IMR-90 (cell line): ENCODE measurements at regions not wholly inside any gene's neighbourhood (a gene's known extent, or its start where the extent isn't known, plus 50 kb on each side); places are given as distances from the start of the nearest gene placed in this dataset.

Source experiments
- ATAC-seq: fragments of 200-7000 bp; cut with Tn5 transposase; 2 replicates; pipeline ENCODE4 v1.9.1; 2020; ENCODE audit warnings: low read depth, mild to moderate bottlenecking, moderate library complexity
- BruUV-seq: library from RNA; stranded (reverse); fragments of 400-500 nt; replicated peaks from 2 replicates; lab custom pipeline; 2021; lab: Mats Ljungman, UMichigan
- CTCF ChIA-PET: fragments of 300-600 bp; formaldehyde crosslinking; extraction: SDS; loops from one replicate; lab custom pipeline; 2021; ENCODE audit warnings: antibody characterized with exemption; lab: Yijun Ruan, JAX
- POLR2A ChIA-PET: fragments of 300-600 bp; sonication (Branson Sonifier 250); formaldehyde crosslinking; loops from one replicate; lab custom pipeline; 2022; ENCODE audit warnings: antibody characterized with exemption; ENCODE audit not compliant: unreplicated experiment; lab: Charles Lee
- DNase-seq: peaks from one replicate; pipeline ENCODE4 v3.0.0; 2013
- H2AFZ ChIP-seq: replicated peaks from 2 replicates; pipeline ENCODE3; 2013; ENCODE audit warnings: low read length, mild to moderate bottlenecking; ENCODE audit not compliant: poor library complexity
- H2AK5ac ChIP-seq: 2 replicates; pipeline ENCODE4 v1.6.1; 2013; ENCODE audit warnings: low read depth, low read length, inconsistent platforms
- H2AK9ac ChIP-seq: replicated peaks from 2 replicates; pipeline ENCODE3; 2013; ENCODE audit warnings: mild to moderate bottlenecking, low read depth, low read length, moderate library complexity; ENCODE audit not compliant: poor library complexity
- H2BK120ac ChIP-seq: 2 replicates; pipeline ENCODE4 v1.6.1; 2013; ENCODE audit warnings: low read depth, low read length, inconsistent platforms
- H2BK15ac ChIP-seq: 3 replicates; pipeline ENCODE4 v1.6.1; 2013; ENCODE audit warnings: low read depth, low read length, inconsistent platforms
- H2BK20ac ChIP-seq: 2 replicates; pipeline ENCODE4 v1.6.1; 2013; ENCODE audit warnings: low read depth, mild to moderate bottlenecking, inconsistent platforms, low read length, moderate library complexity
- H2BK5ac ChIP-seq: 2 replicates; pipeline ENCODE4 v1.6.1; 2013; ENCODE audit warnings: mild to moderate bottlenecking, low read depth, low read length, inconsistent platforms; ENCODE audit not compliant: poor library complexity, severe bottlenecking
- H3K14ac ChIP-seq: replicated peaks from 2 replicates; pipeline ENCODE4 v1.6.1; 2013; ENCODE audit warnings: low read depth, low read length, inconsistent platforms
- H3K18ac ChIP-seq: 2 replicates; pipeline ENCODE4 v1.6.1; 2013; ENCODE audit warnings: low read depth, low read length, control low read depth
- H3K23ac ChIP-seq: 2 replicates; pipeline ENCODE4 v1.6.1; 2013; ENCODE audit warnings: low read depth, low read length, inconsistent platforms
- H3K27ac ChIP-seq: 2 replicates; pipeline ENCODE4 v1.5.1; 2013; ENCODE audit warnings: mild to moderate bottlenecking, control low read depth, low read length; ENCODE audit not compliant: insufficient read depth
- H3K27me3 ChIP-seq: 2 replicates; pipeline ENCODE4 v1.6.1; 2013; ENCODE audit warnings: low read length; ENCODE audit not compliant: control insufficient read depth, insufficient read depth
- H3K36me3 ChIP-seq: 2 replicates; pipeline ENCODE4 v1.6.1; 2013; ENCODE audit warnings: low read length, mixed read lengths; ENCODE audit not compliant: control insufficient read depth, insufficient read depth
- H3K4ac ChIP-seq: 2 replicates; pipeline ENCODE4 v1.6.1; 2013; ENCODE audit warnings: low read depth, low read length, inconsistent platforms
- H3K4me1 ChIP-seq: 2 replicates; pipeline ENCODE4 v1.6.1; 2013; ENCODE audit warnings: low read length, mixed read lengths; ENCODE audit not compliant: control insufficient read depth, insufficient read depth
- H3K4me2 ChIP-seq: 2 replicates; pipeline ENCODE4 v1.6.1; 2013; ENCODE audit warnings: low read depth, mild to moderate bottlenecking, control low read depth, low read length, moderate library complexity
- H3K4me3 ChIP-seq: 2 replicates; pipeline ENCODE4 v1.5.1; 2013; ENCODE audit warnings: low read depth, mild to moderate bottlenecking, control low read depth, low read length, moderate library complexity; ENCODE audit not compliant: insufficient read depth
- H3K56ac ChIP-seq: 2 replicates; pipeline ENCODE4 v1.6.1; 2013; ENCODE audit warnings: low read length, inconsistent platforms; ENCODE audit not compliant: insufficient read depth; ENCODE audit errors: extremely low read depth
- H3K79me1 ChIP-seq, 2 experiments: 2 replicates each; pipeline ENCODE4 v1.6.1; 2013; ENCODE audit warnings: low read length in 2 of 2, inconsistent platforms in 1 of 2, low read depth in 1 of 2
- H3K9ac ChIP-seq: 2 replicates; pipeline ENCODE4 v1.6.1; 2013; ENCODE audit warnings: low read depth, low read length, control low read depth
- H3K9me1 ChIP-seq: 2 replicates; pipeline ENCODE4 v1.6.1; 2013; ENCODE audit warnings: low read length, inconsistent platforms; ENCODE audit not compliant: insufficient read depth
- H3K9me3 ChIP-seq: 2 replicates; pipeline ENCODE4 v1.6.1; 2013; ENCODE audit warnings: low read length; ENCODE audit not compliant: control insufficient read depth, insufficient read depth
- H4K20me1 ChIP-seq: 2 replicates; pipeline ENCODE4 v1.6.1; 2013; ENCODE audit warnings: low read length, inconsistent platforms; ENCODE audit not compliant: insufficient read depth
- H4K5ac ChIP-seq: 2 replicates; pipeline ENCODE4 v1.6.1; 2013; ENCODE audit warnings: mild to moderate bottlenecking, low read depth, low read length, control low read depth
- H4K8ac ChIP-seq, 2 experiments: 2 replicates each; pipeline ENCODE4 v1.6.1; 2013; ENCODE audit warnings: low read depth in 2 of 2, low read length in 2 of 2, control low read depth in 1 of 2, inconsistent platforms in 1 of 2
- H4K91ac ChIP-seq: 2 replicates; pipeline ENCODE4 v1.6.1; 2013; ENCODE audit warnings: low read depth, low read length, inconsistent platforms; ENCODE audit not compliant: insufficient read depth
- BHLHE40 ChIP-seq: fragments of 150-350 bp; IDR thresholded peaks from 2 replicates; pipeline ENCODE4 v1.6.1; 2016; ENCODE audit warnings: mild to moderate bottlenecking, low read depth, low read length
- CEBPB ChIP-seq: IDR thresholded peaks from 2 replicates; pipeline ENCODE4 v1.6.1; 2012; ENCODE audit warnings: low read depth, low read length, improper control_type of control experiment
- CHD1 ChIP-seq: IDR thresholded peaks from 2 replicates; pipeline ENCODE4 v1.6.1; 2012; ENCODE audit warnings: low read depth, low read length, improper control_type of control experiment
- FOS ChIP-seq: fragments of 150-350 bp; IDR thresholded peaks from 2 replicates; pipeline ENCODE4 v1.6.1; 2016; ENCODE audit warnings: low read depth, low read length
- MAFK ChIP-seq: IDR thresholded peaks from 2 replicates; pipeline ENCODE4 v1.6.1; 2012; ENCODE audit warnings: low read depth, low read length, improper control_type of control experiment
- MAZ ChIP-seq: IDR thresholded peaks from 2 replicates; pipeline ENCODE4 v1.6.1; 2012; ENCODE audit warnings: low read depth, mild to moderate bottlenecking, low read length, improper control_type of control experiment, moderate library complexity, borderline replicate concordance
- MXI1 ChIP-seq: IDR thresholded peaks from 2 replicates; pipeline ENCODE4 v1.6.1; 2012; ENCODE audit warnings: low read depth, mild to moderate bottlenecking, low read length, moderate library complexity, borderline replicate concordance
- NFE2L2 ChIP-seq: fragments of 150-350 bp; IDR thresholded peaks from 2 replicates; pipeline ENCODE4 v1.6.1; 2016; ENCODE audit warnings: low read depth, mild to moderate bottlenecking, low read length
- POLR2A ChIP-seq: IDR thresholded peaks from 2 replicates; pipeline ENCODE4 v1.6.1; 2012; ENCODE audit warnings: mild to moderate bottlenecking, low read depth, low read length
- RAD21 ChIP-seq: IDR thresholded peaks from 2 replicates; pipeline ENCODE4 v1.6.1; 2012; ENCODE audit warnings: low read length, improper control_type of control experiment
- RCOR1 ChIP-seq: IDR thresholded peaks from 2 replicates; pipeline ENCODE4 v1.6.1; 2012; ENCODE audit warnings: mild to moderate bottlenecking, low read length, improper control_type of control experiment; ENCODE audit not compliant: insufficient replicate concordance
- RFX5 ChIP-seq: IDR thresholded peaks from 2 replicates; pipeline ENCODE4 v1.8.0; 2012; ENCODE audit warnings: low read depth, mild to moderate bottlenecking, low read length, moderate library complexity
- SMC3 ChIP-seq: fragments of 150-350 bp; IDR thresholded peaks from 2 replicates; pipeline ENCODE4 v1.6.1; 2016; ENCODE audit warnings: low read depth, mild to moderate bottlenecking, antibody characterized with exemption, low read length, moderate library complexity
- WGBS, 2 experiments: methylation state at CpG; one replicate each; pipeline versions ENCODE4 v1.1.5 to v1.1.7; 2013; ENCODE audit warnings: missing lambda C conversion rate in 2 of 2; ENCODE audit not compliant: insufficient read length in 1 of 2; ENCODE audit errors: extremely low coverage in 2 of 2; 5-methylcytosine and 5-hydroxymethylcytosine counted together
- dilution Hi-C: fragments of 300-500 bp; cut with HindIII; formaldehyde crosslinking; loops from one replicate; pipeline ENCODE4 v1.14.3; 2018; ENCODE audit warnings: low sequenced_read_pairs; ENCODE audit not compliant: unreplicated experiment
- in situ Hi-C: fragments of 300-500 bp; cut with MboI; formaldehyde crosslinking; loops from 3 replicates; pipeline ENCODE4 v1.14.3; 2019; ENCODE audit warnings: low sequenced_read_pairs, inconsistent platforms, mixed read lengths
- intact Hi-C: fragments of 100-400 bp; cut with micrococcal nuclease; formaldehyde crosslinking; loops from 2 replicates; pipeline ENCODE4 v1.10.0; 2022
- TF ChIP-seq, protein P1 (sequence below): fragments of 150-350 bp; IDR thresholded peaks from 2 replicates; pipeline ENCODE4 v1.6.1; 2017; ENCODE audit warnings: mild to moderate bottlenecking, antibody characterized with exemption, low read length, low read depth
- TF ChIP-seq, protein P2 (sequence below): conservative IDR thresholded peaks from 2 replicates; pipeline ENCODE4 v1.5.1; 2012; ENCODE audit warnings: mild to moderate bottlenecking, low read depth, low read length, improper control_type of control experiment
- TF ChIP-seq, protein P3 (sequence below): fragments of 150-350 bp; IDR thresholded peaks from 2 replicates; pipeline ENCODE4 v1.6.1; 2016; ENCODE audit warnings: low read depth, mild to moderate bottlenecking, low read length, moderate library complexity, borderline replicate concordance

DNA sequence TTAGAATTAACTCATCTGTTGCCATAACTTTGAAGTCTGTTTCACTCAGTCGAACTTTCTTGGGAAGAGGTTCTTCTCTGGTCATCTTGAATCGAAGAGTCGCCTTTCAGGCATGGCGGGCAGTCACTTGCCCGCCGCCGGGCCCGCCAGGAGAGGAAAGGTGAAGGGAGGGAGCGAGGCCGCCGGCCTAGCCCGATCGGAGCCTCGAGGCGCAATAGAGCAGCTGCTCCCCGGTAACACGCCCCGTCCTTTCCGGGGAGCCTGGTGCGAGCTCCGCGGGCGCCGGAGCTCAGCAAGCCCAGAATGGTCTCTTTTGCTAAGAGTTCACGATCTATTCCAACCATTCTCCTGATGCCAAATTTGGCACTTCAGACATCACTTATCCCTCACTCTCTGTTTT is 591.8 kb downstream of the TFAP2B start:
- no peak overlapping the region for H2BK120ac ChIP-seq
- no peak for DNase-seq
- no peaks in the 10 kb centered on the region for H4K20me1 ChIP-seq
- H2AK9ac ChIP-seq, result no peak overlapping the region
- no peak overlapping the region for H4K5ac ChIP-seq
- in situ Hi-C loops, result no loop called here
- H3K4me3 ChIP-seq, result no peak overlapping the region
- no peak overlapping the region for H2AFZ ChIP-seq
- H3K27ac ChIP-seq, result no peak overlapping the region
- H4K91ac ChIP-seq, result no peak overlapping the region
- no peak overlapping the region for H3K9ac ChIP-seq
- CTCF ChIA-PET, result no interaction called here
- no peaks in the 10 kb centered on the region for H3K79me1 ChIP-seq
- H3K23ac ChIP-seq, result no peak overlapping the region
- BruUV-seq, result no TSS peak
- H3K14ac ChIP-seq, result no peak overlapping the region
- no peak overlapping the region for H2AK5ac ChIP-seq
- H2BK15ac ChIP-seq, result no peak overlapping the region
- dilution Hi-C loops, result no loop called here
- no peaks in the 10 kb centered on the region for H3K9me1 ChIP-seq
- H3K4me1 ChIP-seq, result no peaks in the 10 kb centered on the region
- no peak overlapping the region for H3K18ac ChIP-seq
- intact Hi-C loops, result no loop called here
- no peaks in the 10 kb centered on the region for H3K27me3 ChIP-seq
- no peak overlapping the region for H3K4ac ChIP-seq
- POLR2A ChIA-PET, result no interaction called here
- TF ChIP-seq, protein P1, sequence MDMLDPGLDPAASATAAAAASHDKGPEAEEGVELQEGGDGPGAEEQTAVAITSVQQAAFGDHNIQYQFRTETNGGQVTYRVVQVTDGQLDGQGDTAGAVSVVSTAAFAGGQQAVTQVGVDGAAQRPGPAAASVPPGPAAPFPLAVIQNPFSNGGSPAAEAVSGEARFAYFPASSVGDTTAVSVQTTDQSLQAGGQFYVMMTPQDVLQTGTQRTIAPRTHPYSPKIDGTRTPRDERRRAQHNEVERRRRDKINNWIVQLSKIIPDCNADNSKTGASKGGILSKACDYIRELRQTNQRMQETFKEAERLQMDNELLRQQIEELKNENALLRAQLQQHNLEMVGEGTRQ, result no peak
- TF ChIP-seq CEBPB (no peak), POLR2A (no peak), BHLHE40 (no peak), MAZ (no peak), NFE2L2 (no peak), RCOR1 (no peak), MXI1 (no peak), FOS (no peak), CHD1 (no peak), RAD21 (no peak), MAFK (no peak), RFX5 (no peak), SMC3 (no peak)
- TF ChIP-seq, protein P2, sequence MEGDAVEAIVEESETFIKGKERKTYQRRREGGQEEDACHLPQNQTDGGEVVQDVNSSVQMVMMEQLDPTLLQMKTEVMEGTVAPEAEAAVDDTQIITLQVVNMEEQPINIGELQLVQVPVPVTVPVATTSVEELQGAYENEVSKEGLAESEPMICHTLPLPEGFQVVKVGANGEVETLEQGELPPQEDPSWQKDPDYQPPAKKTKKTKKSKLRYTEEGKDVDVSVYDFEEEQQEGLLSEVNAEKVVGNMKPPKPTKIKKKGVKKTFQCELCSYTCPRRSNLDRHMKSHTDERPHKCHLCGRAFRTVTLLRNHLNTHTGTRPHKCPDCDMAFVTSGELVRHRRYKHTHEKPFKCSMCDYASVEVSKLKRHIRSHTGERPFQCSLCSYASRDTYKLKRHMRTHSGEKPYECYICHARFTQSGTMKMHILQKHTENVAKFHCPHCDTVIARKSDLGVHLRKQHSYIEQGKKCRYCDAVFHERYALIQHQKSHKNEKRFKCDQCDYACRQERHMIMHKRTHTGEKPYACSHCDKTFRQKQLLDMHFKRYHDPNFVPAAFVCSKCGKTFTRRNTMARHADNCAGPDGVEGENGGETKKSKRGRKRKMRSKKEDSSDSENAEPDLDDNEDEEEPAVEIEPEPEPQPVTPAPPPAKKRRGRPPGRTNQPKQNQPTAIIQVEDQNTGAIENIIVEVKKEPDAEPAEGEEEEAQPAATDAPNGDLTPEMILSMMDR, result no peak
- TF ChIP-seq, protein P3, sequence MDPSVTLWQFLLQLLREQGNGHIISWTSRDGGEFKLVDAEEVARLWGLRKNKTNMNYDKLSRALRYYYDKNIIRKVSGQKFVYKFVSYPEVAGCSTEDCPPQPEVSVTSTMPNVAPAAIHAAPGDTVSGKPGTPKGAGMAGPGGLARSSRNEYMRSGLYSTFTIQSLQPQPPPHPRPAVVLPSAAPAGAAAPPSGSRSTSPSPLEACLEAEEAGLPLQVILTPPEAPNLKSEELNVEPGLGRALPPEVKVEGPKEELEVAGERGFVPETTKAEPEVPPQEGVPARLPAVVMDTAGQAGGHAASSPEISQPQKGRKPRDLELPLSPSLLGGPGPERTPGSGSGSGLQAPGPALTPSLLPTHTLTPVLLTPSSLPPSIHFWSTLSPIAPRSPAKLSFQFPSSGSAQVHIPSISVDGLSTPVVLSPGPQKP, result no peak
- peaks cover 8% of the 10 kb centered on the region; the same call in 1 of the 2 replicates for H3K9me3 ChIP-seq
- H4K8ac ChIP-seq, result no peak overlapping the region
- H3K4me2 ChIP-seq, result no peak overlapping the region
- H2BK5ac ChIP-seq, result no peak overlapping the region
- no peak for ATAC-seq
- no peak overlapping the region for H3K56ac ChIP-seq
- no peak overlapping the region for H2BK20ac ChIP-seq
- H3K36me3 ChIP-seq, result no peaks in the 10 kb centered on the region
- 71% methylated on average over 7 of the region's 25 CpGs; no CpG with 5 or more reads in 1 of the 2 experiments for WGBS, 2 experiments
